ENCODE measurements at regions not wholly inside any gene's neighbourhood (a gene's known extent, or its start where the extent isn't known, plus 50 kb on each side); places are given as distances from the start of the nearest gene placed in this dataset.
"Not testable (repeated sequence)": the region's sequence is repeated elsewhere in the genome, so short reads cannot be mapped to it uniquely, and the experiment has no call there.

DNA sequence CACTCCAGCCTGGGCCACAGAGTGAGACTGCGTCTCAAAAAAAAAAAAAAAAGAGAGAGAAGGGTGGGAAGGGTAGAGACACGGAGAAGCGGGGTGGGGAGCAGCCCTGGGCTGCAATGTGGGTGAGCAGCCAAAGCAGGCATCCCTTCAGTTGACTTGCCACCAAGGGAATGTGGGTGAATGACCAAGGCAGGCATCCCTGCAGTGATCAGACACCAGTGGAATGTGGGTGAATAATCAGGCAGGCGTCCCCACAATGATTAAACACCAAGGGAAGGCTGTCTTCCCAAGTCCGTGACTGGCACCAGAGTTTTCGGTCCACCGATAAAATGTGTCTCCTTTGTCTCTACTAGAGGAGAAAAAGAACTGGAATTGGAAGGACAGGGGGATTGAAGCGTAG, 69.0 kb upstream of the EZR start:
- DNase-seq (ENCODE audit: low read depth, low spot score); H3K4me3 ChIP-seq (ENCODE audit: low read length): not testable (repeated sequence)

DNA sequence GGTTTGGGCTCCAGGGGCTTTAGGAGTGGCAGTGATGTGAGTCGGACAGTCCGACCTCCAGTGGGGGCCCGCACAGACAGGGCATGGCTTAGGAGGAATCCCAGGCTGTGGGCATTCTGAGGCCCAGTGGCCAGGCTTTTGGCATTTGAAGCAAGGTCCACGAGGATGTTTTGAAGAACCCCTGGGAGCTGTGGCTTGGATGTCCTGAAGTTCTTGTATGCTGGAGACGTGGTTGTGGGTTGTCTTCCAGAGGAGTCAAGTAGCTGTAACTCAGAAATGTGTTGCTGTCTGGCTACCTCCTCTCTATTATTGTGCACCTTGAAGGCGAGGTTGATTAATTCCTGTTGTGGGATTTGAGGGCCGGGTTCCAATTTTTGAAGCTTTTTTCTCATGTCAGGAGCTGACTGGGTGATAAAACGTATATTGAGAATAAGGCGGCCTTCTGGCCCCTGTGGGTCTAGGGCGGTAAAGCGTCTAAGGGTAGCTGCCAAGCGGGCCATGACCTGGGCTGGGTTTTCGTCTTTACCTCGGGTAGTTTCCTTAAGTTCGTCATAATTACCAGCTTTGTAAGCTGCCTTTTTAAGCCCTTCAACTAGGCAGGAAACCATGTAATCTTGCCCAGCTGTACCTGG, 67.3 kb upstream of the EZR start:
- H3K4me3 ChIP-seq (ENCODE audit: low read length); DNase-seq (ENCODE audit: low read depth, low spot score): not testable (repeated sequence)

DNA sequence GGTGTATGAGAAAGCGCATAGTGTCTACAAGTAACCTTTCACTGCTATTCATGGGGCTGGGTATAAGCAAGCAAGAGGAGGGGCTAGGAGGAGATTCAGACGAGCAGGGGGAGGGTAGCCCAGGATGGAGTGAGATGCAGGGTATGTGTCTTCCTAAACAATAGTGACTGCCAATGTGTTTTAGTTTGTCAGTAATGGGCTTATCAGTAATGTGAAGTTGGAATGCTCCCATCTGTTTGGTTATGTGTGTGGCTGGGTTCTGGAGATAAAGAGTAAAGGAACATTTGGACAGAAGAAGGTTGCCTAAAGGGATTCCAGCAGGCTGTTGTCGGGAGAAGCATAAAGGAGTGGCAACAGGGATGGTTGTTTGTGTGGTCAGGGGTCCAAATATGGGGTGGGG, 62.7 kb upstream of the EZR start:
- not testable (repeated sequence) for H3K4me3 ChIP-seq (ENCODE audit: low read length); DNase-seq (ENCODE audit: low read depth, low spot score)

DNA sequence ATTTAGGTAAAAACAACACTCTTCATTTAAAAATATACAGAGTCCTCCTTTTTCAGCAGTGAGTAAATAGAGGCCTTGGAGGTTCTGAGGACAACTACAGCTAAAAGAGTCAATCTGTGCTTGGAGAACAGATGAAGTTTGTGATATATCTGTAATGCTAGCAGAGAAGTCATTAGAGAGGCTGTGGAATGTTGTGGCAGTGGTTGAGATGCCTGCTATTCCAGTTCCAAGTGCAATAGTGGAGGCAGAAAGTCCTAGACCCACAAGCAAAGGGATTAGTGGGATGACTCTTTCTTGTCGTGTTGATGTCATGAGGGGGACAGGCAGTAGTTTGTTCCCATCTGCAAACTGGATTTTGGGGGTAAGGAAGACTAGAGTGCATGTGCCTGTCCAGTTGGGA, 62.1 kb upstream of the EZR start:
- not testable (repeated sequence) for DNase-seq (ENCODE audit: low read depth, low spot score); H3K4me3 ChIP-seq (ENCODE audit: low read length)

DNA sequence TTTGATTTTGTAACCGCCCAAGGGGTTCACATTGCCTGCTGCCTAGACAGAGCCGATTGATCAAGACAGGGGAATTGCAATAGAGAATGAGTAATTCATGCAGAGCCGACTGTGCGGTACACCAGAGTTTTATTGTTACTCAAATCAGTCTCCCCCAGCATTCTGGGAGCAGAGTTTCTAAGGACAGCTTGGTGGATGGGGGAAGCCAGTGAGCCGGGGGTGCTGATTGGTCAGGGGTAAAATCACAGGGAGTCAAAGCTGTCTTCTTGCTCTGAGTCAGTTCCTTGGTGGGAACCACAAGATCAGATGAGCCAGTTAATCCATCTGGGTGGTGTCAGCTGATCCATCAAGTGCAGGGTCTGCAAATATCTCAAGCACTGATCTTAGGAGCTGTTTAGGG, 60.0 kb upstream of the EZR start:
- no peak for DNase-seq (ENCODE audit: low read depth, low spot score)
- H3K4me3 ChIP-seq (ENCODE audit: low read length): no peak overlapping the region

DNA sequence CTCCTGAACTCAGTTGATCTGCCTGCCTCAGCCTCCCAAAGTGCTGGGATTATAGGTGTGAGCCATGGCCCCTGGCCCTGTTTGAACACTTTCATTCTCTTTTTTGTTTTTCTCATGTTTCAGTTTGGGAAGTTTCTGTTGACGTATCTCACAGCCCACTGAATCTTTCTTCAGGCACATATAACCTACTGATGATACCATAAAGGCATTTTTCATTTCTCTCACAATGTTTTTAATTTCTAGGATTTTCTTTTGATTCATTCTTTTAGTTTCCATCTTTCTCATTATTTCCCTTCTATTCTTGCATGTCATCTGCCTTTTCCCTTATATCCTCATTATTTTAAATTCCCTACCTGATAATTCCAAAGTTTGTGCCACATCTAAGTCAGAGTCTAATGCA, 58.5 kb upstream of the EZR start:
- no peak overlapping the region for H3K4me3 ChIP-seq (ENCODE audit: low read length)
- DNase-seq (ENCODE audit: low read depth, low spot score): no peak

DNA sequence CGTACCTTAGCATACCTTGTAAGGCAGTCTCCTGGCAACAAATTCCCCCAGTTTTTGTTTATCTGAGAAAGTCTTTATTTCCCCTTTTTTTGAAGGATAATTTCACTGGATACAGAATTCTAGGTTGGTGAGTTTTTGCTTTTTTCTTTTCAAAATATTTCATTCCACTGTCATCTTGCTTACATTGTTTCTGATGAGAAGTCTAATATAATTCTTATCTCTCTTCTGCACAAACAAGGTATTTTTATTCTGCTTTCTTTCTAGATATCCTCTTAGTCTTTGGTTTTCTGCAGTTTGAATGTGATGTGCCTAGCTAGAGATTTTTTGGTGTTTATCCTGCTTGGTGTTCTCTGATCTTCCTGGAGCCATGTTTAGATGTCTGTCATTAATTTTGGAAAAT, 57.7 kb upstream of the EZR start:
- no peak overlapping the region for H3K4me3 ChIP-seq (ENCODE audit: low read length)
- no peak for DNase-seq (ENCODE audit: low read depth, low spot score)

DNA sequence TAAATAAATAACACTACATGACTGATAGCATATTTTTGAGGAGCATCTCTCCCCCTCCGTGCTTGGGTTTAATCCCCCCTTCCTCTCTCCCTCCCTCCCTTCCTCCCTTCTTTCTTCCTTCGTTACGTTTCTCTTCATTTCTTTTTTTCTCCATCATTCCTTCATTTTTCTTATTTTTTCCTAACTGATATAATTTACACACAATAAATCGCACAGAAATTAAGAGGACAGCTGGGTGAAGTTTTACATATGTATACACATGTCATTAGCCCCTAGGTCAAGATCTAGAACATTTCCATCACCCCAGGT, 51.4 kb upstream of the EZR start:
- no peak overlapping the region; the same call in 1 of the 2 replicates for H3K4me3 ChIP-seq (ENCODE audit: low read length)
- no peak for DNase-seq (ENCODE audit: low read depth, low spot score)

DNA sequence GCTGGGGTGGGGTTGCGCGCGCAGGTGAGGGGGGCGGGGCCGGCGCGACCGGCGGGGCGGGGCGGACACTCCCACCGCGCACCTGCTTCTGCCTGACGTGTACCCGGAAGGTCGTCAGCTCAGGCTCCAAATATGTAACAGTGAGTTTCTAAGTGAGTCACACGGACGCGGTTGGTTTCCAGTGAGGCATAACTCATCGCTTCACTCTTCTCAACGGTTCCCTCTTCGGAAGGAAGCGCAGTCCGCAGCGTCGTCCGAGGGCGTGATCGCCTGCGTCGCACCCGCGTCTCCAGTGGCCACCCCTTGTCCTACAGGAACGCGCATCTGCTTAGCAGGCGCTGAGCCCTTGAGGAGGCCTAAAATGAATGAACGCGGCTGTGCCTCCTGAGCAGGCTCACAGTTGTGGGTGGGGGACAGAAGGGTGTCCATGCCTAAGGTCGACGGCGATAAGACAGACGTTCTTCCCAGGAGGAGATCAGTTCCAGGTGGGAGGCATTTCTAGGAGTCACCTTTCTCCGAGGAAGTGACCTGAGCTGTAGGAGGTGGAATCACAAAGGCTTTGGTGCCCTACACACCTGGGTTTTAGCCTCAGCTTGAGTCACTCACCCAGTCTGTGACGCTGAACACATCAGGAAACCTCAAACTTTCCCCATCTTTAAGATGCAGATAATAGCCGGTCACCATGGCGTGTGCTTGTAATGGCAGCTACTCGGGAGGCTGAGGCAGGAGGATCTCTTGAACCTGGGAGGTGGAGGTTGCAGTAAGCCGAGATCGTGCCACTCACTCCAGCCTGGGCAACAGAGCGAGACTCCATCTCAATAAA, 50.9 kb upstream of the EZR start:
- H3K4me3 ChIP-seq (ENCODE audit: low read length): peak overlapping the region; percentile 59
- peak; percentile 58 for DNase-seq (ENCODE audit: low read depth, low spot score)

DNA sequence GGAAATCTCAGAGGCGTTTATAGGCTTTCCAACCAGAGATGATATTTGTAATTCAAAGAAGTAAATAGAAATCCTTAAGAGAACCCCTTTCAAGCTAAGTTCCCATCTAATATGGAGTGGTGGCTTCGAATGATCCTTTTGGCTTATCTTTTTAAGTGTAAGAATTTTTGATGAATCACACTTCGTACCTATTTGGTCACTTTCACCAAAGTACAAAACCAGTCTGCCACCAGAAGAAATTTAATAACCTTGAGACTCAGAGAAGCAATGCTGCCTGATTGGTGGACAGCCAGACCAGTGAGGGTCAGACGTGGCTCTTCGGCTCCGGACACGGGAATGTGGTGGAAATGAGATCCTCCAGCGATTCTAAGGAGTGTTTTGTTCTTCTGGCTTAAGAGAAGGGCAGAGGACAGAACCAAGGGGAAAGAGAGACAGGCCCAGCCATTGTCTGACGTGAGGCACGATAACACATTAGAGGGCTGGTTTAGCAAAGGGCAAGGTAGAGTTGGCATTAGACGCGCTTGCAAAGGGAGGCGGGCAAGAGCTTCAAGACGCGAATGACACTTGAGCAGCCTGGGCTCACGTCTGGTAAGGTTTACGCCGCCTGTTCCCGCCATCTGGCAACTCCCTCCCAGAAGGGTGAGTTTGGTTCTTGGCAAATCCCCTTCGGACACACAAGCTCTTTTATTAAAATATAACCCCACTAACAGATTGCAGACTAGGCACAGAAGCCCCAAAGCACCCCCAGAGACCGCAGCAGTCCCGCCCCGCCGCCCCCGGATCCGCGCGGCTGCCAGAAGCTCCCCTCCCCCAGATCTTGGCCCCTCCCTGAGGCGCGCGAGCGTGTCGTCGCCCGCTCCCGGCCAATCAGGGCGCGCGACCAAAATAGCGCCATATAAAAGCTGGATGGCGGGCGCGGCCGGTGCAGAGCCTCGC, 50.0 kb upstream of the EZR start:
- no peak for DNase-seq (ENCODE audit: low read depth, low spot score)
- H3K4me3 ChIP-seq (ENCODE audit: low read length): peak overlapping the region; percentile 28
